Endothelial cell of umbilical vein (primary cell): ENCODE measurements at regions not wholly inside any gene's neighbourhood (a gene's known extent, or its start where the extent isn't known, plus 50 kb on each side); places are given as distances from the start of the nearest gene placed in this dataset.

Source experiments
- BruUV-seq: library from RNA; stranded (reverse); fragments of 400-500 nt; replicated peaks from 2 replicates; lab custom pipeline; 2021; lab: Mats Ljungman, UMichigan
- CTCF ChIA-PET: fragments of 300-600, 350-600 bp; sonication (Branson Sonifier 250); formaldehyde crosslinking; loops from one replicate; lab custom pipeline; 2021; ENCODE audit warnings: antibody characterized with exemption, inconsistent platforms; lab: Charles Lee
- POLR2A ChIA-PET: fragments of 300-600, 350-600 bp; sonication (Branson Sonifier 250); formaldehyde crosslinking; loops from one replicate; lab custom pipeline; 2021; ENCODE audit warnings: antibody characterized with exemption, inconsistent platforms; lab: Charles Lee
- DNase-seq: peaks from one replicate; pipeline ENCODE4 v3.0.0-alpha.2; 2011; ENCODE audit warnings: low read depth, low spot score
- FAIRE-seq: peaks from 2 replicates; lab custom pipeline; 2011; peaks lifted over from hg19 to GRCh38; lab: Jason Lieb, UNC
- H2AFZ ChIP-seq: 2 replicates; pipeline ENCODE4 v1.6.0; 2012; ENCODE audit warnings: low read depth, low read length, control low read depth, inconsistent platforms
- H3K27ac ChIP-seq: 2 replicates; pipeline ENCODE4 v1.5.1; 2011; ENCODE audit warnings: low read depth, mild to moderate bottlenecking, control low read depth, low read length, moderate library complexity; ENCODE audit not compliant: insufficient read depth
- H3K27me3 ChIP-seq, 2 experiments: 2 replicates each; pipeline versions ENCODE4 v1.6.0 to v1.6.1; 2011; ENCODE audit warnings: low read length in 2 of 2, mixed read lengths in 1 of 2; ENCODE audit not compliant: control insufficient read depth in 2 of 2, insufficient read depth in 2 of 2
- H3K36me3 ChIP-seq, 2 experiments: 2 replicates in 1 of 2; 3 replicates in 1 of 2; pipeline ENCODE4 v1.5.1; 2011; ENCODE audit warnings: low read length in 2 of 2, mild to moderate bottlenecking in 1 of 2, moderate library complexity in 1 of 2; ENCODE audit not compliant: control insufficient read depth in 2 of 2, insufficient read depth in 2 of 2; ENCODE audit errors: extremely low read depth in 1 of 2
- H3K4me1 ChIP-seq: 3 replicates; pipeline ENCODE4 v1.5.1; 2011; ENCODE audit warnings: mild to moderate bottlenecking, low read length; ENCODE audit not compliant: control insufficient read depth, insufficient read depth; ENCODE audit errors: extremely low read depth
- H3K4me2 ChIP-seq: 2 replicates; pipeline ENCODE4 v1.6.1; 2011; ENCODE audit warnings: low read length, control low read depth, mixed read lengths; ENCODE audit not compliant: insufficient read depth
- H3K4me3 ChIP-seq, 3 experiments: fragments of 200-600 bp in 1 of 3; sonication (generic), shearing (Covaris generic) in 1 of 3; replicated peaks in 1 of 3; 2 replicates each; pipeline ENCODE4 v1.5.1; 2011 to 2016; ENCODE audit warnings: control low read depth in 3 of 3, low read length in 3 of 3, mild to moderate bottlenecking in 2 of 3, inconsistent platforms in 1 of 3, low read depth in 1 of 3, moderate library complexity in 1 of 3; ENCODE audit not compliant: insufficient read depth in 1 of 3
- H3K79me2 ChIP-seq: 2 replicates; pipeline ENCODE4 v1.6.0; 2012; ENCODE audit warnings: low read length, inconsistent platforms; ENCODE audit not compliant: control insufficient read depth, insufficient read depth
- H3K9ac ChIP-seq: replicated peaks from 2 replicates; pipeline ENCODE3; 2011; ENCODE audit warnings: low read length, control low read depth; ENCODE audit not compliant: insufficient read depth; ENCODE audit errors: extremely low read depth
- H3K9me1 ChIP-seq: replicated peaks from 3 replicates; pipeline ENCODE4 v1.6.0; 2011; ENCODE audit warnings: mild to moderate bottlenecking, low read length; ENCODE audit not compliant: control insufficient read depth, insufficient read depth; ENCODE audit errors: extremely low read depth
- H3K9me3 ChIP-seq: replicated peaks from 2 replicates; pipeline ENCODE4 v1.5.1; 2012; ENCODE audit warnings: low read length, inconsistent platforms; ENCODE audit not compliant: control insufficient read depth, insufficient read depth
- H4K20me1 ChIP-seq: replicated peaks from 2 replicates; pipeline ENCODE3; 2011; ENCODE audit warnings: mild to moderate bottlenecking, low read length; ENCODE audit not compliant: control insufficient read depth, insufficient read depth; ENCODE audit errors: extremely low read depth
- CTCF ChIP-seq, 2 donors: IDR thresholded peaks; 1 replicate in 1 of 2; 2 replicates in 1 of 2; pipeline ENCODE4 v1.5.1; 2011; ENCODE audit warnings: low read length in 2 of 2, mild to moderate bottlenecking in 2 of 2, moderate library complexity in 2 of 2, control low read depth in 1 of 2, inconsistent platforms in 1 of 2, low read depth in 1 of 2; ENCODE audit not compliant: insufficient read depth in 1 of 2; ENCODE audit errors: extremely low read depth in 1 of 2
- EZH2 ChIP-seq: IDR thresholded peaks from 2 replicates; pipeline ENCODE4 v1.6.1; 2012; ENCODE audit warnings: borderline replicate concordance, low read depth, mild to moderate bottlenecking, moderate library complexity, low read length, inconsistent platforms; ENCODE audit not compliant: severe bottlenecking
- FOS ChIP-seq: IDR thresholded peaks from 2 replicates; pipeline ENCODE4 v1.6.1; 2011; ENCODE audit warnings: mild to moderate bottlenecking, low read length, moderate library complexity, borderline replicate concordance; ENCODE audit not compliant: insufficient read depth
- GATA2 ChIP-seq: IDR thresholded peaks from 2 replicates; pipeline ENCODE4 v1.7.0; 2011; ENCODE audit warnings: low read depth, mild to moderate bottlenecking, moderate library complexity, mixed read lengths, low read length; ENCODE audit not compliant: insufficient read length, insufficient read depth
- JUN ChIP-seq: IDR thresholded peaks from 2 replicates; pipeline ENCODE4 v1.6.1; 2011; ENCODE audit warnings: borderline replicate concordance, low read depth; ENCODE audit not compliant: insufficient read length, insufficient read depth
- MAX ChIP-seq: IDR thresholded peaks from 2 replicates; pipeline ENCODE4 v1.6.1; 2011; ENCODE audit not compliant: insufficient read depth, insufficient read length
- MYC ChIP-seq: IDR thresholded peaks from one replicate; pipeline ENCODE4 v1.6.1; 2011; ENCODE audit warnings: mild to moderate bottlenecking, low read depth, low read length
- POLR2A ChIP-seq: IDR thresholded peaks from 2 replicates; pipeline ENCODE4 v1.6.1; 2012; ENCODE audit warnings: low read depth, mild to moderate bottlenecking, control low read depth, low read length
- POLR2AphosphoS5 ChIP-seq: IDR thresholded peaks from 2 replicates; pipeline ENCODE4 v1.6.1; 2012; ENCODE audit warnings: low read depth, mild to moderate bottlenecking, control low read depth, low read length, moderate library complexity; ENCODE audit not compliant: insufficient read depth
- dilution Hi-C: fragments of 300-500 bp; cut with MboI; formaldehyde crosslinking; loops from one replicate; pipeline ENCODE4 v1.15.0; 2019; ENCODE audit warnings: low sequenced_read_pairs; ENCODE audit not compliant: extremely low pct_ligation_motif_present
- intact Hi-C: fragments of 100-400 bp; cut with micrococcal nuclease; formaldehyde crosslinking; loops from one replicate; pipeline ENCODE4 v1.10.0; 2022

- ChIA-PET CTCF (no interaction called here), POLR2A (no interaction called here)
- BruUV-seq, result no TSS peak
- Histone ChIP-seq H3K9me3 (no peaks in the 10 kb centered on the region), H2AFZ (no peak overlapping the region), H3K4me1 (no peaks in the 10 kb centered on the region), H3K9ac (no peak overlapping the region), H3K36me3 (no peaks in the 10 kb centered on the region), H3K4me2 (no peak overlapping the region), H3K4me3 (no peak overlapping the region), H3K27me3 (peaks cover 0 to 2% of the 10 kb centered on the region in 2 experiments), H3K79me2 (no peaks in the 10 kb centered on the region), H3K27ac (no peak overlapping the region), H4K20me1 (no peaks in the 10 kb centered on the region), H3K9me1 (no peaks in the 10 kb centered on the region)
- no peak for FAIRE-seq
- intact Hi-C loops (no loop called here), dilution Hi-C loops (no loop called here)
- DNase-seq, result no peak
- TF ChIP-seq FOS, result no peak
- TF ChIP-seq MYC, result no peak
- TF ChIP-seq POLR2A, result no peak
- TF ChIP-seq CTCF (IDR thresholded peaks at IDR 0.05; ENCODE audit: extremely low read depth in 1 of 2, insufficient read depth in 1 of 2, low read depth in 1 of 2, low read length in 2 of 2), result no peak
- TF ChIP-seq EZH2, result no peak
- TF ChIP-seq JUN, result no peak
- no peak for TF ChIP-seq MAX
- TF ChIP-seq GATA2, result no peak
- TF ChIP-seq POLR2AphosphoS5, result no peak
These were observed 122.2 kb downstream of the NPY start for GRCh38 chr7:24406053-24406788.
